ENCODE measurements at regions not wholly inside any gene's neighbourhood (a gene's known extent, or its start where the extent isn't known, plus 50 kb on each side); places are given as distances from the start of the nearest gene placed in this dataset.

DNA sequence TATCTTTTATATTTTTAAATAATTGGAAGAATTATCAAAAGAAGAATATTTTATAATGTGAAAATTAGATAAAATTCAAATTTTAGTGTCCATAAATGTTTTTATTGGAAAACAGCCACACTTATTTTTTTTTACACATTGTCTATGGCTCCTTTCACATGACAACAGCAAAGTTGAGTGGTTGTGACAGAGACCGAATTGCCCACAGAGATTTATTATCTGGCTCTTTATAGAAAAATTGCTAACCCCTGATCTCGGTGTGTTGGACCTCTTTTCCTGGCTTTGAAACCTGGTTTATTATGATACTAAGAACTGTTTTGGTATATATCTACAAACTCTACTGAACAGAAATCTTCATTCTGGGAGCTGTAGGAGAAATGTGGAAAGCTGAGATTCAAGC lies 269.1 kb upstream of the UMPS start:
- H3K27me3 ChIP-seq (ENCODE audit: insufficient read depth, low read length) = no peaks in the 10 kb centered on the region
- no peaks in the 10 kb centered on the region for H4K20me1 ChIP-seq (ENCODE audit: insufficient read depth, low read length)
- no peaks in the 10 kb centered on the region for H3K9me2 ChIP-seq (ENCODE audit: low read depth, low read length)
- H3K9me3 ChIP-seq (ENCODE audit: low read length) = no peaks in the 10 kb centered on the region
- H3K9ac ChIP-seq (ENCODE audit: low read length) = no peak overlapping the region
- no peak overlapping the region for H3K4me2 ChIP-seq (ENCODE audit: low read length)
- no peak overlapping the region for H2AFZ ChIP-seq (ENCODE audit: low read length)
- H3K27ac ChIP-seq (ENCODE audit: low read depth, low read length, poor library complexity, severe bottlenecking) = no peak overlapping the region
- no peaks in the 10 kb centered on the region for H3K79me2 ChIP-seq (ENCODE audit: insufficient read depth, low read length)
- H3F3A ChIP-seq (ENCODE audit: insufficient read depth, low read length) = no peaks in the 10 kb centered on the region
- H3K4me1 ChIP-seq (ENCODE audit: insufficient read depth, low read length, severe bottlenecking) = no peaks in the 10 kb centered on the region
- H3K4me3 ChIP-seq (ENCODE audit: low read depth, low read length, poor library complexity, severe bottlenecking) = no peak overlapping the region
- TF ChIP-seq, protein P1, sequence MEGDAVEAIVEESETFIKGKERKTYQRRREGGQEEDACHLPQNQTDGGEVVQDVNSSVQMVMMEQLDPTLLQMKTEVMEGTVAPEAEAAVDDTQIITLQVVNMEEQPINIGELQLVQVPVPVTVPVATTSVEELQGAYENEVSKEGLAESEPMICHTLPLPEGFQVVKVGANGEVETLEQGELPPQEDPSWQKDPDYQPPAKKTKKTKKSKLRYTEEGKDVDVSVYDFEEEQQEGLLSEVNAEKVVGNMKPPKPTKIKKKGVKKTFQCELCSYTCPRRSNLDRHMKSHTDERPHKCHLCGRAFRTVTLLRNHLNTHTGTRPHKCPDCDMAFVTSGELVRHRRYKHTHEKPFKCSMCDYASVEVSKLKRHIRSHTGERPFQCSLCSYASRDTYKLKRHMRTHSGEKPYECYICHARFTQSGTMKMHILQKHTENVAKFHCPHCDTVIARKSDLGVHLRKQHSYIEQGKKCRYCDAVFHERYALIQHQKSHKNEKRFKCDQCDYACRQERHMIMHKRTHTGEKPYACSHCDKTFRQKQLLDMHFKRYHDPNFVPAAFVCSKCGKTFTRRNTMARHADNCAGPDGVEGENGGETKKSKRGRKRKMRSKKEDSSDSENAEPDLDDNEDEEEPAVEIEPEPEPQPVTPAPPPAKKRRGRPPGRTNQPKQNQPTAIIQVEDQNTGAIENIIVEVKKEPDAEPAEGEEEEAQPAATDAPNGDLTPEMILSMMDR (IDR thresholded peaks at IDR 0.05; ENCODE audit: low read length) = no peak
- no peak for TF ChIP-seq EZH2 (IDR thresholded peaks at IDR 0.05; ENCODE audit: borderline replicate concordance, low read length)
- H3K36me3 ChIP-seq (ENCODE audit: insufficient read depth, low read length) = no peaks in the 10 kb centered on the region

- TF ChIP-seq EZH2 (IDR thresholded peaks at IDR 0.05; ENCODE audit: borderline replicate concordance, low read length) = no peak
- TF ChIP-seq, protein P1 (IDR thresholded peaks at IDR 0.05; ENCODE audit: low read length) = no peak
- H3K27me3 ChIP-seq (ENCODE audit: insufficient read depth, low read length) = no peaks in the 10 kb centered on the region
- no peak overlapping the region for H3K4me2 ChIP-seq (ENCODE audit: low read length)
- H2AFZ ChIP-seq (ENCODE audit: low read length) = no peak overlapping the region
- no peaks in the 10 kb centered on the region for H3K9me2 ChIP-seq (ENCODE audit: low read depth, low read length)
- no peaks in the 10 kb centered on the region for H3K36me3 ChIP-seq (ENCODE audit: insufficient read depth, low read length)
- no peak overlapping the region for H3K4me3 ChIP-seq (ENCODE audit: low read depth, low read length, poor library complexity, severe bottlenecking)
- no peaks in the 10 kb centered on the region for H3K79me2 ChIP-seq (ENCODE audit: insufficient read depth, low read length)
- no peak overlapping the region for H3K27ac ChIP-seq (ENCODE audit: low read depth, low read length, poor library complexity, severe bottlenecking)
- H3K9me3 ChIP-seq (ENCODE audit: low read length) = no peaks in the 10 kb centered on the region
- no peaks in the 10 kb centered on the region for H4K20me1 ChIP-seq (ENCODE audit: insufficient read depth, low read length)
- no peaks in the 10 kb centered on the region for H3K4me1 ChIP-seq (ENCODE audit: insufficient read depth, low read length, severe bottlenecking)
- H3F3A ChIP-seq (ENCODE audit: insufficient read depth, low read length) = no peaks in the 10 kb centered on the region
- no peak overlapping the region for H3K9ac ChIP-seq (ENCODE audit: low read length)
These were observed 268.2 kb upstream of the UMPS start for GRCh38 chr3:124461838-124462632.

DNA sequence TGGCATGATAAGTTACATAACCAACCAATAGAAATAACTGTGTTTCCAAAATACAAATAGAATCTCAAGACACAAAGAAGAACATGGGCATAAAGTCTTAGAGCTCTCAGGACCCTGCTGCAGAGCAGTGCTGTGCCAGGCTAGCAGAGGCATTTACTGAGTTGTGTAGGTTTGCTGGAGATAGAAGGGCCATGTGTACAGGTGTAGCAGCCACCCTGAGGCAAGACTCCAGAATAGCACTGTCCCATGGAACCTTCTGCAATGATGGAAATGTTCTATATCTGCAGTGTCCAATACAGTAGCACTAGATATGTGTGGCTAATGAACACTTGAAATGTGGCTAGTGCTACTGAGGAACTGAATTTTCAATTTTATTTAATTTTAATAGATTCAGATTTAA lies 267.0 kb upstream of the UMPS start:
- H3K4me1 ChIP-seq (ENCODE audit: insufficient read depth, low read length, severe bottlenecking) = no peaks in the 10 kb centered on the region
- H3K9ac ChIP-seq (ENCODE audit: low read length) = no peak overlapping the region
- no peak for TF ChIP-seq EZH2 (IDR thresholded peaks at IDR 0.05; ENCODE audit: borderline replicate concordance, low read length)
- TF ChIP-seq, protein P1 (IDR thresholded peaks at IDR 0.05; ENCODE audit: low read length) = no peak
- H3K4me2 ChIP-seq (ENCODE audit: low read length) = no peak overlapping the region
- H3K27me3 ChIP-seq (ENCODE audit: insufficient read depth, low read length) = no peaks in the 10 kb centered on the region
- H3K36me3 ChIP-seq (ENCODE audit: insufficient read depth, low read length) = no peaks in the 10 kb centered on the region
- H4K20me1 ChIP-seq (ENCODE audit: insufficient read depth, low read length) = no peaks in the 10 kb centered on the region
- H3K4me3 ChIP-seq (ENCODE audit: low read depth, low read length, poor library complexity, severe bottlenecking) = no peak overlapping the region
- no peaks in the 10 kb centered on the region for H3K9me3 ChIP-seq (ENCODE audit: low read length)
- no peaks in the 10 kb centered on the region for H3F3A ChIP-seq (ENCODE audit: insufficient read depth, low read length)
- H3K79me2 ChIP-seq (ENCODE audit: insufficient read depth, low read length) = no peaks in the 10 kb centered on the region
- no peak overlapping the region for H2AFZ ChIP-seq (ENCODE audit: low read length)
- no peak overlapping the region for H3K27ac ChIP-seq (ENCODE audit: low read depth, low read length, poor library complexity, severe bottlenecking)
- no peaks in the 10 kb centered on the region for H3K9me2 ChIP-seq (ENCODE audit: low read depth, low read length)
